GM12872 (cell line): ENCODE measurements at regions not wholly inside any gene's neighbourhood (a gene's known extent, or its start where the extent isn't known, plus 50 kb on each side); places are given as distances from the start of the nearest gene placed in this dataset.

Source experiments
- CTCF ChIP-seq: IDR thresholded peaks from 3 replicates; pipeline ENCODE4 v1.5.1; 2011; ENCODE audit warnings: low read depth, mild to moderate bottlenecking, low read length, moderate library complexity; ENCODE audit not compliant: insufficient read depth

DNA sequence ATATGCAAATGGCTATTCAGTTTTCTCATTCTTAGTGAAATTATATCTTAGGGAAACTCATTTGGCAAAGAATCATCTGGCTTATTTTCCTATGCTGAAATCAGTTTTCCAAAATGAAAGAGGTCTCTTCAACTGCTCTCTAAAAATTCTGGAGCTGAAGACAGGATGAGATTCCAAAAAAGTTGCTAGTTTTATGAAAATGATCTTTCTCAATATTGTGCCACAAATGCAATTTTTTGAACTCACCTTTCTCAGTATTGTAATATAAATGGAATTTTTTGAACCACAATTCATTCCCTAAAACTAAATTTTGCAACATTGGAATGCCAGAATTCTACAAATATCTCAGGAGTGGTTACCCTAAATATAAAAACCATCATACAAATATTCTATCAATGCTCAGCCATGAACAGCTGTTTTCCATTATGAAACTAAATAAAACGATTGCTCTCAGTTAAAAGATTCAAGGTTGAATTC lies 147.7 kb upstream of the PKDCC start:
- no peak for TF ChIP-seq CTCF

DNA sequence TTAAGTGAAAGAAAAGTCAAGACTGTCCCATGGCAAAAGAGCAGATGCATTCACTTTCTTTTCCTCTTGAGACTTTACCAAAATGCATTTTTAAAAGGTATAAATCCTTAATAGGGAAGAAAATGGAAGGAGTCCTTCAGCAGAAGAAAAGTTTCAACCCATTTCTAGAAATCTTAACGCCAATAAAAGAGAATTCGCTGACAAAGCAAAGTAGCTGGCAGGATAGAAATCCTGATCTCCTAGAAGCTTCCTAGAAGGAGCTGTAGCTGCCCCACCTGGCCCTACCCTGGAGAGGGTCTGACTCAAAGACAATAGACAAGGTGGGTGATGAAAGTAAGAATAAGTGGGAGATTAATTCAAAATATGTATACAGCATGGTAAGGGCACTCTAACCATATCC lies 144.9 kb upstream of the PKDCC start:
- TF ChIP-seq CTCF, result no peak

- TF ChIP-seq CTCF, result no peak
These were observed 144.2 kb upstream of the PKDCC start for GRCh38 chr2:41903474-41904135.

DNA sequence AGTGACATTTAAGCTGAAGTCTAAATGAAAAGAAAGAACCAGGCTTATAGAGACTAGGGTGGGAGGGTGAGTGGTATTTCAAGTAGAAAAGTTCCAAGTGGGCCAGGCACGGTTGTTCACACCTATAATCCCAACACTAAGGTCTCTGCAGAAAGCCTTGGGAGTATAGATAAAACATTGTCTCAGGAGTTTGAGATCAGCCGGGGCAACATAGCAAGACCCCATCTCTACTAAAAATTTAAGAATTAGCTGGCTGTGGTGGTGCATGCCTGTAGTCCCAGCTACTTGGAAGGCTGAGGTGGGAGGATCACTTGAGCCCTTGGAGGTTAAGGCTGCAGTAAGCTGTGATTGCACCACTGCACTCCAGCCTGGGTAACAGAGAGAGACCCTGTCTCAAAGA lies 143.4 kb upstream of the PKDCC start:
- no peak for TF ChIP-seq CTCF

DNA sequence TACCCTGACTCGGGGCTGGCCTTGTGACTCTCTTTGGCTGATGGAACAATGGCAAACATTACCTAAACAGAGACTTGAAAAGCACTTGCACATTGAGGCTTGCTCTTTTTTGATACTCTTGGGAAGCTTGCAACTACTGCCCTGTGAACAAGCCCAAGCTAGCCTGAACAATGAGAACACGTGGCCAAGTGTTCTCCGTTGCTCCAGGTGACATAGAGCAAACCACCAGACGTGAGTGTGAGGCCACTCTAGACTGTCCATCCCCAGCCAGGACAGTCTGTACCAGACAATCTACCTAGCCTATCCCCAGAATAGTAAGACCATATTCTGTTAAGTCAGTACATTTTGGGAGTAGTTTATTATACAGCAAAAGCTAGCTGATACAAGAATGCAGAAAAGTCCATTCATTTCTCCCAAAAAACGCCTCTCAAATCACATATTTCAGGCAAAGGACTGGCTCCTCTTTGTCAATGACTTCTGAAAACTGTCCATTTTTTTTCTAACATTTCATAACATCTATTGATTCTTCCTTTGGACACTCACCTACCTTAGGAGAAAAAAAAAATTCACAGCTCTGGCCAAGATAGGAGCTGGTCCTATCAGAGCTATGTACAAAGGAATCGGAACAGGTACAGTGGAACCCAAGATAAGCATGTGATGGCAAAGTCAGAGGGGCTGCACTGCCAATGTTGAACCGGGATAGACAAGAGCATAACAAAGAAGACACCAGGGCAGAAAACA lies 142.1 kb upstream of the PKDCC start:
- no peak for TF ChIP-seq CTCF

GRCh38 chr2:41906338-41906725 lies 141.5 kb upstream of the PKDCC start:
- no peak for TF ChIP-seq CTCF

DNA sequence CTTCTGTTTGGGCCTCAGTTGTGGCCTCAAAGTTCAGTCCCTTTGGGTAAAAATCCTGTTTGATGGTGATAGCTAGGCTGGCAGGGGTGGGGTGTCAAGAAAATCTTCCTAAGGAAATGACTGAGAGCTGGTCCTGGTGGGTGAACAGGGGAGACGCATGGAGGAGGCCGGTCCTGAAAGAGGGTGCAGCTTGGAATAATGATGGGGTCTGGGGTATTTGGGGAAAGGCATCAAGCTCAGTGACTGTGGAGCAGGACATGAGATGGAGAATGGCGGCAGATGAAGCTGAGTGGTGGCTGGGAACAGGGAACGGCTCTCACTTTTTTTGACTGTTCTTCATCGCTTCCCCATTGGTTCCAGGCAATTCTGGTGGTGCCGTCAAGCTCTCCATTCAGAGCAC lies 140.7 kb upstream of the PKDCC start:
- no peak for TF ChIP-seq CTCF
